ENCODE measurements at regions not wholly inside any gene's neighbourhood (a gene's known extent, or its start where the extent isn't known, plus 50 kb on each side); places are given as distances from the start of the nearest gene placed in this dataset.

GRCh38 chr2:236875906-236876505, 209.7 kb upstream of the COPS8 start:
- DNase-seq (ENCODE audit: low read depth), result no peak

GRCh38 chr2:236876642-236877041, 209.0 kb upstream of the COPS8 start:
- DNase-seq (ENCODE audit: low read depth), result no peak

GRCh38 chr2:236877972-236878371, 207.7 kb upstream of the COPS8 start:
- DNase-seq (ENCODE audit: low read depth), result no peak

- DNase-seq (ENCODE audit: low read depth), result no peak
Measured at GRCh38 chr2:236879416-236879963, 206.2 kb upstream of the COPS8 start.

GRCh38 chr2:236882074-236882473, 203.6 kb upstream of the COPS8 start:
- no peak for DNase-seq (ENCODE audit: low read depth)

- DNase-seq (ENCODE audit: low read depth), result no peak
Measured at GRCh38 chr2:236882930-236883329, 202.8 kb upstream of the COPS8 start.

GRCh38 chr2:236883819-236884218, 201.9 kb upstream of the COPS8 start:
- no peak for DNase-seq (ENCODE audit: low read depth)

GRCh38 chr2:236884569-236885175, 201.0 kb upstream of the COPS8 start:
- no peak for DNase-seq (ENCODE audit: low read depth)

GRCh38 chr2:236886456-236886855, 199.2 kb upstream of the COPS8 start:
- no peak for DNase-seq (ENCODE audit: low read depth)

GRCh38 chr2:236887531-236887930, 198.2 kb upstream of the COPS8 start:
- DNase-seq (ENCODE audit: low read depth), result no peak

GRCh38 chr2:236887953-236888793, 197.5 kb upstream of the COPS8 start:
- DNase-seq (ENCODE audit: low read depth), result no peak

GRCh38 chr2:236888794-236889780, 196.6 kb upstream of the COPS8 start:
- no peak for DNase-seq (ENCODE audit: low read depth)

GRCh38 chr2:236889791-236890704, 195.6 kb upstream of the COPS8 start:
- no peak for DNase-seq (ENCODE audit: low read depth)

GRCh38 chr2:236892721-236893120, 193.0 kb upstream of the COPS8 start:
- no peak for DNase-seq (ENCODE audit: low read depth)

- no peak for DNase-seq (ENCODE audit: low read depth)
Measured at GRCh38 chr2:236894791-236895190, 190.9 kb upstream of the COPS8 start.

- DNase-seq (ENCODE audit: low read depth), result no peak
Measured at GRCh38 chr2:236895497-236895896, 190.2 kb upstream of the COPS8 start.

GRCh38 chr2:236896688-236897087, 189.0 kb upstream of the COPS8 start:
- DNase-seq (ENCODE audit: low read depth), result no peak

GRCh38 chr2:236899146-236899545, 186.5 kb upstream of the COPS8 start:
- DNase-seq (ENCODE audit: low read depth), result no peak

GRCh38 chr2:236899950-236900640, 185.6 kb upstream of the COPS8 start:
- DNase-seq (ENCODE audit: low read depth), result no peak

GRCh38 chr2:236901956-236902355, 183.7 kb upstream of the COPS8 start:
- DNase-seq (ENCODE audit: low read depth), result no peak
